OCI-LY1 (cell line): ENCODE measurements at regions not wholly inside any gene's neighbourhood (a gene's known extent, or its start where the extent isn't known, plus 50 kb on each side); places are given as distances from the start of the nearest gene placed in this dataset.

Experiments
- CTCF ChIP-seq: fragments of 200-600 bp; sonication (generic), shearing (Covaris generic); IDR thresholded peaks from 2 replicates; pipeline ENCODE4 v1.5.1; 2017; ENCODE audit warnings: mild to moderate bottlenecking, antibody characterized with exemption, low read length, moderate library complexity, mixed read lengths
- EZH2 ChIP-seq: fragments of 200-600 bp; sonication (generic), shearing (Covaris generic); IDR thresholded peaks from 2 replicates; pipeline ENCODE4 v1.8.0; 2017; ENCODE audit warnings: borderline replicate concordance, mixed run types, mild to moderate bottlenecking, antibody characterized with exemption, low read length, moderate library complexity, mixed read lengths

GRCh38 chr3:78076379-78076778 lies 1036.5 kb downstream of the ROBO2 start:
- TF ChIP-seq CTCF (no peak), EZH2 (no peak)
